Endothelial cell of umbilical vein (primary cell): ENCODE measurements at regions not wholly inside any gene's neighbourhood (a gene's known extent, or its start where the extent isn't known, plus 50 kb on each side); places are given as distances from the start of the nearest gene placed in this dataset.

Source experiments
- BruUV-seq: library from RNA; stranded (reverse); fragments of 400-500 nt; replicated peaks from 2 replicates; lab custom pipeline; 2021; lab: Mats Ljungman, UMichigan
- CTCF ChIA-PET: fragments of 300-600, 350-600 bp; sonication (Branson Sonifier 250); formaldehyde crosslinking; loops from one replicate; lab custom pipeline; 2021; ENCODE audit warnings: antibody characterized with exemption, inconsistent platforms; lab: Charles Lee
- POLR2A ChIA-PET: fragments of 300-600, 350-600 bp; sonication (Branson Sonifier 250); formaldehyde crosslinking; loops from one replicate; lab custom pipeline; 2021; ENCODE audit warnings: antibody characterized with exemption, inconsistent platforms; lab: Charles Lee
- DNase-seq: peaks from one replicate; pipeline ENCODE4 v3.0.0-alpha.2; 2011; ENCODE audit warnings: low read depth, low spot score
- FAIRE-seq: peaks from 2 replicates; lab custom pipeline; 2011; peaks lifted over from hg19 to GRCh38; lab: Jason Lieb, UNC
- H2AFZ ChIP-seq: 2 replicates; pipeline ENCODE4 v1.6.0; 2012; ENCODE audit warnings: low read depth, low read length, control low read depth, inconsistent platforms
- H3K27ac ChIP-seq: 2 replicates; pipeline ENCODE4 v1.5.1; 2011; ENCODE audit warnings: low read depth, mild to moderate bottlenecking, control low read depth, low read length, moderate library complexity; ENCODE audit not compliant: insufficient read depth
- H3K27me3 ChIP-seq, 2 experiments: 2 replicates each; pipeline versions ENCODE4 v1.6.0 to v1.6.1; 2011; ENCODE audit warnings: low read length in 2 of 2, mixed read lengths in 1 of 2; ENCODE audit not compliant: control insufficient read depth in 2 of 2, insufficient read depth in 2 of 2
- H3K36me3 ChIP-seq, 2 experiments: 2 replicates in 1 of 2; 3 replicates in 1 of 2; pipeline ENCODE4 v1.5.1; 2011; ENCODE audit warnings: low read length in 2 of 2, mild to moderate bottlenecking in 1 of 2, moderate library complexity in 1 of 2; ENCODE audit not compliant: control insufficient read depth in 2 of 2, insufficient read depth in 2 of 2; ENCODE audit errors: extremely low read depth in 1 of 2
- H3K4me1 ChIP-seq: 3 replicates; pipeline ENCODE4 v1.5.1; 2011; ENCODE audit warnings: mild to moderate bottlenecking, low read length; ENCODE audit not compliant: control insufficient read depth, insufficient read depth; ENCODE audit errors: extremely low read depth
- H3K4me2 ChIP-seq: 2 replicates; pipeline ENCODE4 v1.6.1; 2011; ENCODE audit warnings: low read length, control low read depth, mixed read lengths; ENCODE audit not compliant: insufficient read depth
- H3K4me3 ChIP-seq, 3 experiments: fragments of 200-600 bp in 1 of 3; sonication (generic), shearing (Covaris generic) in 1 of 3; replicated peaks in 1 of 3; 2 replicates each; pipeline ENCODE4 v1.5.1; 2011 to 2016; ENCODE audit warnings: control low read depth in 3 of 3, low read length in 3 of 3, mild to moderate bottlenecking in 2 of 3, inconsistent platforms in 1 of 3, low read depth in 1 of 3, moderate library complexity in 1 of 3; ENCODE audit not compliant: insufficient read depth in 1 of 3
- H3K79me2 ChIP-seq: 2 replicates; pipeline ENCODE4 v1.6.0; 2012; ENCODE audit warnings: low read length, inconsistent platforms; ENCODE audit not compliant: control insufficient read depth, insufficient read depth
- H3K9ac ChIP-seq: replicated peaks from 2 replicates; pipeline ENCODE3; 2011; ENCODE audit warnings: low read length, control low read depth; ENCODE audit not compliant: insufficient read depth; ENCODE audit errors: extremely low read depth
- H3K9me1 ChIP-seq: replicated peaks from 3 replicates; pipeline ENCODE4 v1.6.0; 2011; ENCODE audit warnings: mild to moderate bottlenecking, low read length; ENCODE audit not compliant: control insufficient read depth, insufficient read depth; ENCODE audit errors: extremely low read depth
- H3K9me3 ChIP-seq: replicated peaks from 2 replicates; pipeline ENCODE4 v1.5.1; 2012; ENCODE audit warnings: low read length, inconsistent platforms; ENCODE audit not compliant: control insufficient read depth, insufficient read depth
- H4K20me1 ChIP-seq: replicated peaks from 2 replicates; pipeline ENCODE3; 2011; ENCODE audit warnings: mild to moderate bottlenecking, low read length; ENCODE audit not compliant: control insufficient read depth, insufficient read depth; ENCODE audit errors: extremely low read depth
- CTCF ChIP-seq, 2 donors: IDR thresholded peaks; 1 replicate in 1 of 2; 2 replicates in 1 of 2; pipeline ENCODE4 v1.5.1; 2011; ENCODE audit warnings: low read length in 2 of 2, mild to moderate bottlenecking in 2 of 2, moderate library complexity in 2 of 2, control low read depth in 1 of 2, inconsistent platforms in 1 of 2, low read depth in 1 of 2; ENCODE audit not compliant: insufficient read depth in 1 of 2; ENCODE audit errors: extremely low read depth in 1 of 2
- EZH2 ChIP-seq: IDR thresholded peaks from 2 replicates; pipeline ENCODE4 v1.6.1; 2012; ENCODE audit warnings: borderline replicate concordance, low read depth, mild to moderate bottlenecking, moderate library complexity, low read length, inconsistent platforms; ENCODE audit not compliant: severe bottlenecking
- FOS ChIP-seq: IDR thresholded peaks from 2 replicates; pipeline ENCODE4 v1.6.1; 2011; ENCODE audit warnings: mild to moderate bottlenecking, low read length, moderate library complexity, borderline replicate concordance; ENCODE audit not compliant: insufficient read depth
- GATA2 ChIP-seq: IDR thresholded peaks from 2 replicates; pipeline ENCODE4 v1.7.0; 2011; ENCODE audit warnings: low read depth, mild to moderate bottlenecking, moderate library complexity, mixed read lengths, low read length; ENCODE audit not compliant: insufficient read length, insufficient read depth
- JUN ChIP-seq: IDR thresholded peaks from 2 replicates; pipeline ENCODE4 v1.6.1; 2011; ENCODE audit warnings: borderline replicate concordance, low read depth; ENCODE audit not compliant: insufficient read length, insufficient read depth
- MAX ChIP-seq: IDR thresholded peaks from 2 replicates; pipeline ENCODE4 v1.6.1; 2011; ENCODE audit not compliant: insufficient read depth, insufficient read length
- MYC ChIP-seq: IDR thresholded peaks from one replicate; pipeline ENCODE4 v1.6.1; 2011; ENCODE audit warnings: mild to moderate bottlenecking, low read depth, low read length
- POLR2A ChIP-seq: IDR thresholded peaks from 2 replicates; pipeline ENCODE4 v1.6.1; 2012; ENCODE audit warnings: low read depth, mild to moderate bottlenecking, control low read depth, low read length
- POLR2AphosphoS5 ChIP-seq: IDR thresholded peaks from 2 replicates; pipeline ENCODE4 v1.6.1; 2012; ENCODE audit warnings: low read depth, mild to moderate bottlenecking, control low read depth, low read length, moderate library complexity; ENCODE audit not compliant: insufficient read depth
- dilution Hi-C: fragments of 300-500 bp; cut with MboI; formaldehyde crosslinking; loops from one replicate; pipeline ENCODE4 v1.15.0; 2019; ENCODE audit warnings: low sequenced_read_pairs; ENCODE audit not compliant: extremely low pct_ligation_motif_present
- intact Hi-C: fragments of 100-400 bp; cut with micrococcal nuclease; formaldehyde crosslinking; loops from one replicate; pipeline ENCODE4 v1.10.0; 2022

GRCh38 chr10:33897291-33897752, 562.9 kb upstream of the NRP1 start:
- no peaks in the 10 kb centered on the region for H3K9me1 ChIP-seq
- H2AFZ ChIP-seq = no peak overlapping the region
- H3K79me2 ChIP-seq = no peaks in the 10 kb centered on the region
- FAIRE-seq (no peak), DNase-seq (no peak)
- H3K4me1 ChIP-seq = peaks cover 12% of the 10 kb centered on the region
- no peaks in the 10 kb centered on the region for H3K36me3 ChIP-seq
- no peaks in the 10 kb centered on the region for H3K9me3 ChIP-seq
- H3K4me3 ChIP-seq = no peak overlapping the region
- TF ChIP-seq MYC (no peak), GATA2 (no peak), FOS (no peak), MAX (no peak), JUN (no peak), CTCF (IDR thresholded peaks at IDR 0.05; ENCODE audit: extremely low read depth in 1 of 2, insufficient read depth in 1 of 2, low read depth in 1 of 2, low read length in 2 of 2) (no peak), POLR2AphosphoS5 (no peak), POLR2A (no peak), EZH2 (no peak)
- H4K20me1 ChIP-seq = no peaks in the 10 kb centered on the region
- BruUV-seq = no TSS peak
- ChIA-PET CTCF (no interaction called here), POLR2A (no interaction called here)
- H3K27ac ChIP-seq = no peak overlapping the region
- dilution Hi-C loops (no loop called here), intact Hi-C loops (no loop called here)
- H3K27me3 ChIP-seq = no peaks in the 10 kb centered on the region
- no peak overlapping the region for H3K4me2 ChIP-seq
- H3K9ac ChIP-seq = no peak overlapping the region
